Spleen (tissue), 11 donors: ENCODE measurements at regions not wholly inside any gene's neighbourhood (a gene's known extent, or its start where the extent isn't known, plus 50 kb on each side); places are given as distances from the start of the nearest gene placed in this dataset.

Experiments used
- DNase-seq: peaks from one replicate; pipeline ENCODE4 v3.0.0-alpha.2; 2020
- H3K27ac ChIP-seq, 8 donors: fragments of 200-600 bp; sonication (generic) in 7 of 8; 1 replicate in 4 of 8; 2 replicates in 4 of 8; pipeline versions ENCODE4 v1.5.0 to v1.8.0; 2016 to 2021; ENCODE audit warnings: inconsistent platforms in 4 of 8, mild to moderate bottlenecking in 4 of 8, moderate library complexity in 1 of 8
- H3K27me3 ChIP-seq, 7 donors: fragments of 200-600 bp; sonication (generic) in 6 of 7; replicated peaks in 1 of 7; 1 replicate in 4 of 7; 2 replicates in 3 of 7; pipeline versions ENCODE4 v1.5.0 to v1.8.0; 2016 to 2021; ENCODE audit warnings: inconsistent platforms in 3 of 7, mild to moderate bottlenecking in 1 of 7
- H3K36me3 ChIP-seq, 6 donors: fragments of 200-600 bp; sonication (generic) in 5 of 6; 1 replicate in 4 of 6; 2 replicates in 2 of 6; pipeline versions ENCODE4 v1.5.0 to v1.8.0; 2016 to 2021; ENCODE audit warnings: inconsistent platforms in 2 of 6
- H3K4me1 ChIP-seq, 6 donors: fragments of 200-600 bp; sonication (generic) in 5 of 6; 1 replicate in 3 of 6; 2 replicates in 3 of 6; pipeline versions ENCODE4 v1.5.0 to v1.8.0; 2016 to 2021; ENCODE audit warnings: inconsistent platforms in 3 of 6
- H3K4me3 ChIP-seq, 8 donors: fragments of 200-600 bp; sonication (generic) in 7 of 8; 1 replicate in 4 of 8; 2 replicates in 4 of 8; pipeline versions ENCODE4 v1.5.0 to v1.8.0; 2016 to 2021; ENCODE audit warnings: inconsistent platforms in 4 of 8, mild to moderate bottlenecking in 4 of 8, moderate library complexity in 2 of 8
- H3K9me3 ChIP-seq, 8 donors: fragments of 200-600 bp; sonication (generic) in 7 of 8; 1 replicate in 4 of 8; 2 replicates in 4 of 8; pipeline versions ENCODE4 v1.5.0 to v1.8.0; 2016 to 2021; ENCODE audit warnings: inconsistent platforms in 4 of 8
- POLR2A ChIP-seq, 3 donors: fragments of 450-650 bp; IDR thresholded peaks; one replicate each; pipeline ENCODE4 v1.5.1; 2017; ENCODE audit warnings: antibody characterized with exemption in 3 of 3, mild to moderate bottlenecking in 1 of 3
- POLR2AphosphoS5 ChIP-seq, 3 donors: sonication (generic); formaldehyde crosslinking; IDR thresholded peaks; one replicate each; pipeline ENCODE4 v1.5.1; 2017; ENCODE audit warnings: antibody characterized with exemption in 3 of 3
- WGBS, 5 donors: extraction: QIAGEN DNeasy Blood & Tissue Kit in 3 of 5; methylation state at CpG; one replicate each; pipeline versions ENCODE4 v1.1.5 to v1.1.7; 2013 to 2018; 5-methylcytosine and 5-hydroxymethylcytosine counted together
- intact Hi-C: fragments of 100-400 bp; cut with DNase I; formaldehyde crosslinking; loops from one replicate; pipeline ENCODE4 v1.15.0; 2023; ENCODE audit warnings: low total_unique reads
- TF ChIP-seq, protein P1 (sequence below), 11 experiments: fragments of 200-600 bp in 7 of 11; fragments of 450-650 bp in 4 of 11; sonication (generic) in 4 of 11; IDR thresholded peaks in 8 of 11; conservative IDR thresholded peaks in 3 of 11; 1 replicate in 7 of 11; 2 replicates in 4 of 11; pipeline versions ENCODE4 v1.4.0 to v1.8.0; 2016 to 2021; ENCODE audit warnings: antibody characterized with exemption in 11 of 11, inconsistent platforms in 4 of 11, mild to moderate bottlenecking in 1 of 11
- donor health status: healthy with polysubstance abuse.
- donor health status: DM: no; HTN: no; CAD: no; lungs with moderate emphysema.
- donor health status: DM: no; HTN: no; CAD: no.
- donor health status: Bipolar disorder and iron deficiency.
- donor health status: healthy.
- donor health status: DM: no; HTN: no; CAD: no.
- donor health status: DM: yes; HTN: yes; CAD: no.

DNA sequence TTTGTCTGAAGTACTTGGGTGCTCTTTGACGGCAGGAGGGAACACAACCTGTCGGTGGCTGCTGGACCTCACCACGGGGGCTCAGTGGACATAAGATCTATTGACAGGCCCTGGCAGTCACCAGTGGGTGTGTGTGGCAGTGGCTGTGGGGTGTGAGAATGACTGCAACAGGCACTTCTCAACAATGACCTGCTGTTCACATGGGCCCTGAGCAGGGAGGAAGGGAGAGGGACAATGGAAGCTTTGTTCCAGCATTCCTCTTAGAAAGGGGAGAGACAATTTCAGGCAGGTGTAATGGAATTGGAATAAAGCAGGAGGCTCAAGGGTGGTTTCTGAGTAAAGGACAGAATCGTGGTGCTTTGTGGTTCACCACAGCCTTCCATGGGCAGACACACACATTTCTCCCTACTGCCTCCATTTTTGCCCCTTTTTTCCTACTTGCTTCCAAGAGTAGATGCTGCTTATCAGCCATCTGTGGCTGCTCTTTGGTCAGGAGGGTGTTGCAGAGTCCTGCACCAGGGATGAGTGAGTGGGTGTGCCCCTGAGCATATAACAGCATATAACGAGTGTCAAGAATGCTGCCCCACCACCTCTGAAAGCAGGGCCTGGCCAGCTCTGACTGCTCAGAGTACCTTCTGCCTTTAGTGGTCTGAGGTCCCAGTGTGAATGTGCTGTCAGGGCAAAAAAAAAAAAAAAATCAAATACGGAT is 267.7 kb downstream of the RASSF9 start:
- H3K27me3 ChIP-seq, result no peaks in the 10 kb centered on the region
- no peaks in the 10 kb centered on the region for H3K36me3 ChIP-seq
- TF ChIP-seq POLR2A (IDR thresholded peaks at IDR 0.05) (no peak), POLR2AphosphoS5 (IDR thresholded peaks at IDR 0.05) (no peak)
- TF ChIP-seq, protein P1, sequence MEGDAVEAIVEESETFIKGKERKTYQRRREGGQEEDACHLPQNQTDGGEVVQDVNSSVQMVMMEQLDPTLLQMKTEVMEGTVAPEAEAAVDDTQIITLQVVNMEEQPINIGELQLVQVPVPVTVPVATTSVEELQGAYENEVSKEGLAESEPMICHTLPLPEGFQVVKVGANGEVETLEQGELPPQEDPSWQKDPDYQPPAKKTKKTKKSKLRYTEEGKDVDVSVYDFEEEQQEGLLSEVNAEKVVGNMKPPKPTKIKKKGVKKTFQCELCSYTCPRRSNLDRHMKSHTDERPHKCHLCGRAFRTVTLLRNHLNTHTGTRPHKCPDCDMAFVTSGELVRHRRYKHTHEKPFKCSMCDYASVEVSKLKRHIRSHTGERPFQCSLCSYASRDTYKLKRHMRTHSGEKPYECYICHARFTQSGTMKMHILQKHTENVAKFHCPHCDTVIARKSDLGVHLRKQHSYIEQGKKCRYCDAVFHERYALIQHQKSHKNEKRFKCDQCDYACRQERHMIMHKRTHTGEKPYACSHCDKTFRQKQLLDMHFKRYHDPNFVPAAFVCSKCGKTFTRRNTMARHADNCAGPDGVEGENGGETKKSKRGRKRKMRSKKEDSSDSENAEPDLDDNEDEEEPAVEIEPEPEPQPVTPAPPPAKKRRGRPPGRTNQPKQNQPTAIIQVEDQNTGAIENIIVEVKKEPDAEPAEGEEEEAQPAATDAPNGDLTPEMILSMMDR (IDR thresholded peaks at IDR 0.05 in 8 of 11, conservative IDR thresholded peaks at IDR 0.05 in 3 of 11), result no peak
- no peaks in the 10 kb centered on the region for H3K4me1 ChIP-seq
- no peak overlapping the region for H3K4me3 ChIP-seq
- no peaks in the 10 kb centered on the region for H3K9me3 ChIP-seq
- no peak for DNase-seq
- intact Hi-C loops, result no loop called here
- H3K27ac ChIP-seq, result no peak overlapping the region
- 81 to 89% (median 84%) methylated on average over 5 to 6 of the region's 6 CpGs for WGBS, 5 donors

DNA sequence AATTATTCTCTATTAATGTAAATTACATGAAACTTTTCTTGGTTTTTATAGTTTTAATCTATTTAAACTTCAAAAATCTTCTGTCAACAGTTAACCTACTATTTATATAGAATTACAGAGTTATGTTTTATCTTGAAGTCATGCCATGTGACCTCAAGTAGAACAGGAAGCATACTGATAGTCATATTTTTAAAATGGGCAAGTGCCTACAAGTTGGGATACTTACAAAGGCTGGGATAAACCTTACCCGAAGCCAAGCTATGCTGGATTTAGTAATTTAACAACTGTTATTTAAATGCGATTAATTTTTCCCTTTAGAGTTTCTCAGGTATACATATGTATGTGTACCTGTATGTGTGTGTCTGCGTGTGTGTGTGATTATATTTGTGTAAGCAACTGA is 266.9 kb downstream of the RASSF9 start:
- Histone ChIP-seq H3K27me3 (no peaks in the 10 kb centered on the region), H3K36me3 (no peaks in the 10 kb centered on the region), H3K4me1 (no peaks in the 10 kb centered on the region), H3K27ac (no peak overlapping the region), H3K4me3 (no peak overlapping the region), H3K9me3 (no peaks in the 10 kb centered on the region)
- DNase-seq, result no peak
- TF ChIP-seq POLR2A (IDR thresholded peaks at IDR 0.05) (no peak), POLR2AphosphoS5 (IDR thresholded peaks at IDR 0.05) (no peak)
- TF ChIP-seq, protein P1 (IDR thresholded peaks at IDR 0.05 in 8 of 11, conservative IDR thresholded peaks at IDR 0.05 in 3 of 11), result no peak
- 75 to 91% (median 86%) methylated on average over 3 of the region's 3 CpGs for WGBS, 5 donors
- intact Hi-C loops, result no loop called here

DNA sequence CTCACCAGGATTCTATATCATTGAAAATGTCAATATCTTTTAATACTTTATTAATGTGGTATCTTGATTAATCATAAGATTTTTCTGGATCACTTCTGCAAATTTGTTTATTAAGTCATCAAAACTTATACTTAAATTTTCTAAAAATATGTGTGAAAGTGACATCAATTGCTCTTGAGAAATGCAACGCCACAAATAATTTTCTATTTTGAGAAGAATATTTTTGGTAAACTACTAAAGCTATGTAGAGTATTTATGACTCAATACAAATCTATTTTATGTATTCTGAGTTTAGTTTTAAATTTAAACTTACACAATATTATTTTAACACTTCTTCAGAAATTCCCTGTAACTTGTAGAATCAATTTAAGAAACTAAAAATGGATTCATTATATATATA is 263.3 kb downstream of the RASSF9 start:
- DNase-seq, result no peak
- TF ChIP-seq POLR2A (IDR thresholded peaks at IDR 0.05) (no peak), POLR2AphosphoS5 (IDR thresholded peaks at IDR 0.05) (no peak)
- TF ChIP-seq, protein P1 (IDR thresholded peaks at IDR 0.05 in 8 of 11, conservative IDR thresholded peaks at IDR 0.05 in 3 of 11), result no peak
- 73 to 87% (median 84%) methylated on average over 1 of the region's 1 CpG for WGBS, 5 donors

DNA sequence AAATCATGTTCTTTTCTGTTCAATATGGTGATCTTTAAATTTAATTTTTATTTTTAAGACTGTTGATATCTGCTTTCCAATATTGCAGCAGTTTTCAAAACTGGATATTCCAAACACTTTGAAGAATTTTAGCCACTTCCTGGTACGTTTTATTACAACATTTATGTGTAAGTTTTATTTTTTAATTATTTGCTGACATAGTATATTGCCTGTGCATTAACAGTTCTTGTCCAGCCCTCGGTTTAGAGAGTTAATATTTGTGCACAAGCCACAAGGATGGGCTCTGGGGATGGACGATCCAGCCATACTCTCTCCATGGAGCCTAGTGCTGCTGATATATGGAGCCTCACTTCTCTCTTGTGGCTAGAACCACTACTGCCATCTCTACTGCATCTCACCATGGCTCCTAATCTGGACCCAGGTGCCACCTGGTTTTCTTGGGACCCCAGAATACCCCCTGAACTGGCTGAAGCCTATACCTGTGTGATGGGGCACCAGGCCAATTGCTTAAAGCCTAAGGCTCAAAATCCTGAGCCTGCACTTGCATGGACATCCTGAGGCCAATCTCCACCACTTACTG is 262.5 kb downstream of the RASSF9 start:
- Histone ChIP-seq H3K36me3 (no peaks in the 10 kb centered on the region), H3K27ac (no peak overlapping the region), H3K27me3 (no peaks in the 10 kb centered on the region), H3K9me3 (no peaks in the 10 kb centered on the region), H3K4me3 (no peak overlapping the region), H3K4me1 (no peaks in the 10 kb centered on the region)
- 58 to 81% (median 69%) methylated on average over 3 of the region's 3 CpGs for WGBS, 5 donors
- TF ChIP-seq, protein P1 (IDR thresholded peaks at IDR 0.05 in 8 of 11, conservative IDR thresholded peaks at IDR 0.05 in 3 of 11), result no peak
- TF ChIP-seq POLR2AphosphoS5 (IDR thresholded peaks at IDR 0.05), result no peak
- TF ChIP-seq POLR2A (IDR thresholded peaks at IDR 0.05), result no peak
- no peak for DNase-seq
- intact Hi-C loops, result loop anchor here (10.0 kb wide), 1 partner anchor 301 kb away; the partner anchor contains the start of gene NTS

More for the DNA sequence above, 263.3 kb downstream of the RASSF9 start:
- Histone ChIP-seq H3K27ac (no peak overlapping the region), H3K36me3 (no peaks in the 10 kb centered on the region), H3K4me3 (no peak overlapping the region), H3K9me3 (no peaks in the 10 kb centered on the region), H3K4me1 (no peaks in the 10 kb centered on the region), H3K27me3 (no peaks in the 10 kb centered on the region)
- intact Hi-C loops, result loop anchor here (10.0 kb wide), 1 partner anchor 302 kb away; the partner anchor contains the start of gene NTS
